Retinal pigment epithelial cell (primary cell): ENCODE measurements at regions not wholly inside any gene's neighbourhood (a gene's known extent, or its start where the extent isn't known, plus 50 kb on each side); places are given as distances from the start of the nearest gene placed in this dataset.

Source experiments
- DNase-seq: peaks from one replicate; pipeline ENCODE4 v3.0.0-alpha.2; 2010; ENCODE audit warnings: low read depth
- H3K4me3 ChIP-seq: 2 replicates; pipeline ENCODE4 v1.5.1; 2011; ENCODE audit warnings: mild to moderate bottlenecking, low read length, control low read depth, moderate library complexity
- TF ChIP-seq, protein P1 (sequence below): conservative IDR thresholded peaks from 2 replicates; pipeline ENCODE4 v1.5.1; 2011; ENCODE audit warnings: low read depth, low read length, control low read depth, inconsistent platforms

DNA sequence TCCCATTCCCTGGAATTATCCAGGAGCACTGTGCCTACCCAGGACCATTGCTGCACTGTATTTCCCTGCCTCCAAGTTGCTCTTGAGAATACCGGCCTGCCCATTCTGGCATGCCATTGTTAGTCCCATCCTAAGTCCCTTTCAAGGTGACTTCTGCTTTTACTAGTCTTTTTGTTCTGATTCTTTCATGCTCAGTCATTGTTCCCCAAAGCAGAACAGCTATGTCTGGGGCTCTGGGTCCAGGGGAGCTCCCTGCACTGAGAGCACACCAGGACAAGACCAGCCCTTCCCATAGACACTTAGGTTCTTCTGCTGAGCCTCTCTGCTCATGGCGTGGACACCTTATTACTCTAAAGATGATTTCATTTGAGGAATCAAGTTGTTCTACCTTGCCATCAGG is 388.9 kb upstream of the KLF4 start:
- H3K4me3 ChIP-seq, result no peak overlapping the region
- TF ChIP-seq, protein P1, sequence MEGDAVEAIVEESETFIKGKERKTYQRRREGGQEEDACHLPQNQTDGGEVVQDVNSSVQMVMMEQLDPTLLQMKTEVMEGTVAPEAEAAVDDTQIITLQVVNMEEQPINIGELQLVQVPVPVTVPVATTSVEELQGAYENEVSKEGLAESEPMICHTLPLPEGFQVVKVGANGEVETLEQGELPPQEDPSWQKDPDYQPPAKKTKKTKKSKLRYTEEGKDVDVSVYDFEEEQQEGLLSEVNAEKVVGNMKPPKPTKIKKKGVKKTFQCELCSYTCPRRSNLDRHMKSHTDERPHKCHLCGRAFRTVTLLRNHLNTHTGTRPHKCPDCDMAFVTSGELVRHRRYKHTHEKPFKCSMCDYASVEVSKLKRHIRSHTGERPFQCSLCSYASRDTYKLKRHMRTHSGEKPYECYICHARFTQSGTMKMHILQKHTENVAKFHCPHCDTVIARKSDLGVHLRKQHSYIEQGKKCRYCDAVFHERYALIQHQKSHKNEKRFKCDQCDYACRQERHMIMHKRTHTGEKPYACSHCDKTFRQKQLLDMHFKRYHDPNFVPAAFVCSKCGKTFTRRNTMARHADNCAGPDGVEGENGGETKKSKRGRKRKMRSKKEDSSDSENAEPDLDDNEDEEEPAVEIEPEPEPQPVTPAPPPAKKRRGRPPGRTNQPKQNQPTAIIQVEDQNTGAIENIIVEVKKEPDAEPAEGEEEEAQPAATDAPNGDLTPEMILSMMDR, result no peak
- no peak for DNase-seq

DNA sequence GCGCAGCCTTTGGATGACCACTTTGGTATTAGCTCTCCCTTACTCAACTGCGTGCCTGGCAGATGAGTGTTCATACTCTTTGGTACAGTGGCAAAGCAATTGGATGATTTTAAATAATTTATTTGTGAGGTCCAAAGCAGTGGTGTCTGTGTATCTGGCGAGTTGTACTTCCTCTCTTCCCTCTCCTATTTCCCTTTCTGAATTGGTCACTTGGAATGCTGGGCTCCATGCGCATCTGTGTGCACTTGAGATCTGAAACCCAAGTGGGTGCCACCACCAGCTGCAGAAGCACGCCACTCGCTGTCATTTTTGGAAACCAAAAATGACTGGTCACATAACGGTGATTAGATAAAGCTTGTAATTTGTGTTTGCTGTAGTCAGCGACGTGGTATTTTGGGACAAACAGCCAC is 386.0 kb upstream of the KLF4 start:
- no peak for DNase-seq
- no peak overlapping the region for H3K4me3 ChIP-seq
- TF ChIP-seq, protein P1, result no peak

- DNase-seq, result no peak
- TF ChIP-seq, protein P1, result no peak
- H3K4me3 ChIP-seq, result no peak overlapping the region
These were observed 385.2 kb upstream of the KLF4 start for GRCh38 chr9:107874591-107875369.

GRCh38 chr9:107874137-107874536 is 384.6 kb upstream of the KLF4 start:
- DNase-seq, result no peak
- TF ChIP-seq, protein P1, result no peak
- H3K4me3 ChIP-seq, result no peak overlapping the region

DNA sequence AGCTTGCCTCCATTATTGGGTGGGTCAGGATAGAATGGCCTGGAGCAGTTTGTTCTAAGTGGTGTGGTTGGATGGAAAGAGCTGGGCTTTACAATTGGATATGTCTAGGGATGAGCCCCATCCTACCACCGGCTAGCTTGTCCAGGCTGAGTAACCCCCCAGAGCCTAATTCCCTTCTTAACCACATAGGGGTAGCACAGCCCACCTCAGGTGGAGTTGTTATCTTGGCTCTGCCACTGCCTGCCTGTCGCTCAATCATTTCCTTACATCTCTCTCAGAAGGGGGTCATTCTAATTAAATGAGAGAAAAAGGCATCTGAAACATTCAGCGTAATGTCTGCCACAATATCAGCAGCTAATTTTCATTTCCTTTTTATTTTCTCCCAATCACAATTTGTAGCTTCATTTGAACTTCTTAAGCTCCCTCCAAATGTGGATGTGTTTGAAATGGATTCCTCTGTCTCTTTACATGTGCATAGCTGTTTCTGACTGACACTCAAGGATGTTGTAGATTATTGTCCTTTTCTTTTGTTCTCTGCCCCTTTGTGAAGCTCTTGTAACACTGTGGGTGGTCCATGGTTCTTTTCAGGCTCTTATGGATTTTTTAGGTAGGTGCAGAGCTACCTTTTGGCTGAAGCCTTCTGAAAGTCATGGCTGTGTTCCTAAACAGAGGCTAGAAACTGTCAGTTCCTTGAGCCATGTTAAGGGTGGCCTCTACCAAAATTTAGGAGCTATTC is 383.1 kb upstream of the KLF4 start:
- H3K4me3 ChIP-seq, result no peak overlapping the region
- no peak for DNase-seq
- TF ChIP-seq, protein P1, result no peak

DNA sequence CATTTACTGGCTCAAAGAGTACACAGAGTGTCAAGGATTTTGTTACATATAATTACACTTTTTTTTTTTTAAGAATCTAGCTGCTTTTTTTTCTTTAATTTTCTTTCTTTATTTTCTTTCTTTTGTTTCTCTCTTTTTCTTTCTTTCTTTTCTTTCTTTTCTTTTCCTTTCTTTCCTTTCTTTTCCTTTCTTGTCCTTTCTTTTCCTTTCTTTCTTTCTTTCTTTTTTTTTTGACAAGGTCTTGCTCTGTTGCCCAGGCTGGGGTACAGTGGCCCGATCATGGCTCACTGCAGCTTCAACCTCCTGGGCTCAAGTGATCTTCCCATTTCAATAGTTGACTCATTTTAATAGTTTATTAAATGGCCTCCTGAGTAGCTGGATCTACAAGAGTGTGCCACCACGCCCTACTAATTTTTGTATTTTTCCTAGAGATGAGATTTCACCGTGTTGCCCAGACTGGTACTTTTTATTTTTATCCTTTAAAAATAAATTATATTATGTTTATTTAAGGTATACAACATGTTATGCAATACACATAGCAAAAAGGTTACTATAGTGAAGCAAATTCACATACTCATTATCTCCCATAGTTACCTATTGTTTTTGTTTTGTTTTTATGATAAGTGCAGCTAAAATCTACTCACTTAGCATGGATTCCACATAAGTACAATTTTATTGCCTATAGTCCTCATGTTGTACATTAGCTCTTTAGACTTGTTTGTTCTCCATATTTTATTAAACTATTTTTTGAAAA is 381.5 kb upstream of the KLF4 start:
- TF ChIP-seq, protein P1, result no peak
- H3K4me3 ChIP-seq, result no peak overlapping the region
- no peak for DNase-seq
